CD14-positive monocyte (primary cell): ENCODE measurements at regions not wholly inside any gene's neighbourhood (a gene's known extent, or its start where the extent isn't known, plus 50 kb on each side); places are given as distances from the start of the nearest gene placed in this dataset.
"Not testable (repeated sequence)": the region's sequence is repeated elsewhere in the genome, so short reads cannot be mapped to it uniquely, and the experiment has no call there.

Source experiments
- DNase-seq, 3 donors: peaks; one replicate each; pipeline ENCODE4 v3.0.0-alpha.2; 2011 to 2022
- H2AFZ ChIP-seq: 2 replicates; pipeline ENCODE4 v1.6.0; 2012; ENCODE audit warnings: mild to moderate bottlenecking, low read depth, low read length, inconsistent platforms; ENCODE audit not compliant: insufficient read depth, poor library complexity, severe bottlenecking
- H3K27ac ChIP-seq, 2 donors: 1 replicate in 1 of 2; 2 replicates in 1 of 2; pipeline ENCODE4 v1.5.1; 2012 to 2013; ENCODE audit warnings: low read length in 2 of 2, control low read depth in 1 of 2, inconsistent platforms in 1 of 2, low read depth in 1 of 2, mild to moderate bottlenecking in 1 of 2
- H3K27me3 ChIP-seq, 2 donors: one replicate each; pipeline versions ENCODE4 v1.6.0 to v1.6.1; 2011 to 2013; ENCODE audit warnings: low read length in 2 of 2; ENCODE audit not compliant: control insufficient read depth in 2 of 2, insufficient read depth in 2 of 2
- H3K36me3 ChIP-seq, 2 donors: replicated peaks in 1 of 2; 1 replicate in 1 of 2; 2 replicates in 1 of 2; pipeline versions ENCODE4 v1.5.1 to v1.6.1; 2012 to 2013; ENCODE audit warnings: low read length in 2 of 2, control low read depth in 1 of 2, inconsistent platforms in 1 of 2, mild to moderate bottlenecking in 1 of 2; ENCODE audit not compliant: insufficient read depth in 2 of 2, control insufficient read depth in 1 of 2
- H3K4me1 ChIP-seq, 2 donors: 1 replicate in 1 of 2; 2 replicates in 1 of 2; pipeline versions ENCODE4 v1.5.1 to v1.6.1; 2012 to 2013; ENCODE audit warnings: low read length in 2 of 2, control low read depth in 1 of 2, inconsistent platforms in 1 of 2, mild to moderate bottlenecking in 1 of 2, moderate library complexity in 1 of 2; ENCODE audit not compliant: insufficient read depth in 2 of 2, control insufficient read depth in 1 of 2
- H3K4me2 ChIP-seq: replicated peaks from 2 replicates; pipeline ENCODE3; 2012; ENCODE audit warnings: low read length, moderate library complexity, mild to moderate bottlenecking; ENCODE audit not compliant: poor library complexity, severe bottlenecking; ENCODE audit errors: extremely low read depth
- H3K4me3 ChIP-seq, 3 experiments: fragments of 200-600 bp in 1 of 3; sonication (generic) in 1 of 3; replicated peaks in 1 of 3; 1 replicate in 2 of 3; 2 replicates in 1 of 3; pipeline ENCODE4 v1.5.1; 2011 to 2013; ENCODE audit warnings: low read length in 3 of 3, mild to moderate bottlenecking in 3 of 3, control low read depth in 2 of 3, low read depth in 2 of 3, inconsistent platforms in 1 of 3, moderate library complexity in 1 of 3
- H3K79me2 ChIP-seq: 2 replicates; pipeline ENCODE4 v1.6.0; 2012; ENCODE audit warnings: mild to moderate bottlenecking, control low read depth, inconsistent platforms, low read length, moderate library complexity; ENCODE audit not compliant: insufficient read depth
- H3K9ac ChIP-seq: 2 replicates; pipeline ENCODE4 v1.6.0; 2017; ENCODE audit warnings: low read length, mild to moderate bottlenecking; ENCODE audit not compliant: insufficient read depth, poor library complexity, severe bottlenecking
- H3K9me3 ChIP-seq, 2 donors: replicated peaks in 1 of 2; 1 replicate in 1 of 2; 2 replicates in 1 of 2; pipeline versions ENCODE4 v1.5.1 to v1.6.1; 2012 to 2013; ENCODE audit warnings: low read length in 2 of 2, control low read depth in 1 of 2; ENCODE audit not compliant: control insufficient read depth in 1 of 2, insufficient read depth in 1 of 2
- H4K20me1 ChIP-seq: 2 replicates; pipeline ENCODE4 v1.6.0; 2012; ENCODE audit warnings: mild to moderate bottlenecking, low read length, control low read depth, moderate library complexity; ENCODE audit not compliant: insufficient read depth
- H3K27ac Mint-ChIP-seq, 7 donors: one replicate each; pipeline ENCODE4 v1.8.0; 2020; ENCODE audit warnings: mild to moderate bottlenecking in 7 of 7, mixed read lengths in 7 of 7, moderate library complexity in 6 of 7, inconsistent platforms in 2 of 7
- H3K27me3 Mint-ChIP-seq, 3 donors: one replicate each; pipeline ENCODE4 v1.8.0; 2021 to 2022; ENCODE audit warnings: low read depth in 3 of 3, mild to moderate bottlenecking in 3 of 3, mixed read lengths in 3 of 3, moderate library complexity in 3 of 3, inconsistent platforms in 1 of 3
- H3K36me3 Mint-ChIP-seq, 2 donors: one replicate each; pipeline ENCODE4 v1.8.0; 2020; ENCODE audit warnings: mixed read lengths in 2 of 2, inconsistent platforms in 1 of 2, mild to moderate bottlenecking in 1 of 2
- H3K4me1 Mint-ChIP-seq: one replicate; pipeline ENCODE4 v1.8.0; 2020; ENCODE audit warnings: mild to moderate bottlenecking, mixed read lengths
- H3K4me3 Mint-ChIP-seq, 2 donors: one replicate each; pipeline ENCODE4 v1.8.0; 2020; ENCODE audit warnings: mild to moderate bottlenecking in 2 of 2, mixed read lengths in 2 of 2, moderate library complexity in 1 of 2
- H3K9me3 Mint-ChIP-seq, 7 donors: one replicate each; pipeline ENCODE4 v1.8.0; 2020 to 2022; ENCODE audit warnings: mixed read lengths in 7 of 7, mild to moderate bottlenecking in 6 of 7, moderate library complexity in 6 of 7, inconsistent platforms in 2 of 7
- WGBS: methylation state at CpG from one replicate; pipeline ENCODE4 v1.1.5; 2013; ENCODE audit warnings: missing lambda C conversion rate; ENCODE audit not compliant: insufficient coverage; 5-methylcytosine and 5-hydroxymethylcytosine counted together
- intact Hi-C, 2 donors: fragments of 100-400 bp; cut with micrococcal nuclease; formaldehyde crosslinking; loops; one replicate each; pipeline versions ENCODE4 v1.15.0 to v1.15.1; 2023
- TF ChIP-seq, protein P1 (sequence below): fragments of 200-600 bp; IDR thresholded peaks from one replicate; pipeline ENCODE4 v1.8.0; 2022; ENCODE audit warnings: antibody characterized with exemption, mild to moderate bottlenecking

DNA sequence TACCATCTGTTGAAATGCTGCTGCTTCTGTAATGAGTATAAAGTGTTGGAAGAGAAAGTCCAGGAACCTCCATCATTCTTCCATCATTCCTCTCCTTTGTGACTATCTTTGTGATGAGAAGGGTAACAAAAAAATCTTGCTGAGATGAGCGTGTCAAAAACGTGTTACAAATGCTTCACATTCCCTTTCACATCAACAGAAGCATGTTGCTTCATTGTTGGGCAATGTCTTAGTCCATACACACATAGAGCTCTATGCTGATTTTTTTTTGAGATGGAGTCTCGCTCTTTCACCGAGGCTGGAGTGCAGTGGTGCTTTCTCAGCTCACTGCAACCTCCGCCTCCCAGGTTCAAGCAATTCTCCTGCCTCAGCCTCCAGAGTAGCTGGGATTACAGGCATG, 114.1 kb upstream of the ESR1 start:
- Histone ChIP-seq H3K9me3 (no peaks in the 10 kb centered on the region), H2AFZ (no peak overlapping the region), H3K9ac (no peak overlapping the region), H3K4me2 (no peak overlapping the region), H3K4me3 (no peak overlapping the region), H3K36me3 (no peaks in the 10 kb centered on the region), H3K4me1 (peaks cover 19 to 20% of the 10 kb centered on the region in 2 donors), H3K27me3 (no peaks in the 10 kb centered on the region), H3K27ac (no peak overlapping the region), H3K79me2 (no peaks in the 10 kb centered on the region), H4K20me1 (no peaks in the 10 kb centered on the region)
- H3K27me3 Mint-ChIP-seq: peaks cover 0 to 5% (median 0%) of the 10 kb centered on the region in 3 donors
- TF ChIP-seq, protein P1, sequence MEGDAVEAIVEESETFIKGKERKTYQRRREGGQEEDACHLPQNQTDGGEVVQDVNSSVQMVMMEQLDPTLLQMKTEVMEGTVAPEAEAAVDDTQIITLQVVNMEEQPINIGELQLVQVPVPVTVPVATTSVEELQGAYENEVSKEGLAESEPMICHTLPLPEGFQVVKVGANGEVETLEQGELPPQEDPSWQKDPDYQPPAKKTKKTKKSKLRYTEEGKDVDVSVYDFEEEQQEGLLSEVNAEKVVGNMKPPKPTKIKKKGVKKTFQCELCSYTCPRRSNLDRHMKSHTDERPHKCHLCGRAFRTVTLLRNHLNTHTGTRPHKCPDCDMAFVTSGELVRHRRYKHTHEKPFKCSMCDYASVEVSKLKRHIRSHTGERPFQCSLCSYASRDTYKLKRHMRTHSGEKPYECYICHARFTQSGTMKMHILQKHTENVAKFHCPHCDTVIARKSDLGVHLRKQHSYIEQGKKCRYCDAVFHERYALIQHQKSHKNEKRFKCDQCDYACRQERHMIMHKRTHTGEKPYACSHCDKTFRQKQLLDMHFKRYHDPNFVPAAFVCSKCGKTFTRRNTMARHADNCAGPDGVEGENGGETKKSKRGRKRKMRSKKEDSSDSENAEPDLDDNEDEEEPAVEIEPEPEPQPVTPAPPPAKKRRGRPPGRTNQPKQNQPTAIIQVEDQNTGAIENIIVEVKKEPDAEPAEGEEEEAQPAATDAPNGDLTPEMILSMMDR: no peak
- H3K9me3 Mint-ChIP-seq: no peaks in the 10 kb centered on the region
- H3K4me1 Mint-ChIP-seq: peaks cover 16% of the 10 kb centered on the region
- no peaks in the 10 kb centered on the region for H3K36me3 Mint-ChIP-seq
- no peak overlapping the region for H3K4me3 Mint-ChIP-seq
- no peak for DNase-seq
- H3K27ac Mint-ChIP-seq: no peak overlapping the region
- 100% methylated on average over 2 of the region's 5 CpGs for WGBS
- intact Hi-C loops: no loop called here

DNA sequence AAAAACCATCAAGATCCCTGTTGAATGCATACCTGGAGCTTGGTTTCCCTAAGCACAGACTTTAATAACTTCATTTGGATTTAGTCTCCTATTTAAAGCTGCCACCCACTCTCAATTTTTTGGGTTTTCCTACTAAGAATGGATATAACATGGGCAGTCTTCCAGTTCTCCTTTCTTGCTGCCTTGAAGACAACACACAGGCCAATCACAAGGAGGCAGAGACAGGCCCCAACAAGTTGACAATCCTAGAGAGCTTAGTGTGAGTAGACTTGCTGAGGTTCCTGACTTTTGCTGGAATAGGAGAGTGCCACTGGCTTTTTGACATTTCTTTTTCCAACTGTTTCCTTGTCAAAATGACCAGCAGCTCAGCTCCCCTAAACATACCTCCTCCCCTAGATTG, 112.3 kb upstream of the ESR1 start:
- DNase-seq: no peak
- TF ChIP-seq, protein P1: no peak
- Mint-ChIP-seq H3K4me3 (no peak overlapping the region), H3K4me1 (peaks cover 12% of the 10 kb centered on the region), H3K27ac (no peak overlapping the region), H3K27me3 (peaks cover 0 to 3% (median 1%) of the 10 kb centered on the region in 3 donors), H3K9me3 (no peaks in the 10 kb centered on the region), H3K36me3 (no peaks in the 10 kb centered on the region)
- H3K27me3 ChIP-seq: no peaks in the 10 kb centered on the region
- intact Hi-C loops: no loop called here
- no peak overlapping the region for H3K4me2 ChIP-seq
- no peak overlapping the region for H2AFZ ChIP-seq
- H3K4me3 ChIP-seq: no peak overlapping the region
- no peak overlapping the region for H3K27ac ChIP-seq
- H3K9ac ChIP-seq: no peak overlapping the region
- peaks cover 14 to 15% of the 10 kb centered on the region in 2 donors for H3K4me1 ChIP-seq
- H3K36me3 ChIP-seq: no peaks in the 10 kb centered on the region
- no peaks in the 10 kb centered on the region for H3K9me3 ChIP-seq
- no peaks in the 10 kb centered on the region for H3K79me2 ChIP-seq
- H4K20me1 ChIP-seq: no peaks in the 10 kb centered on the region

GRCh38 chr6:151696302-151696701, 111.2 kb upstream of the ESR1 start:
- no CpG with 5 or more reads among the region's 4 CpGs for WGBS
- H3K9me3 ChIP-seq, H3K36me3 Mint-ChIP-seq, H3K27ac ChIP-seq, H3K27me3 ChIP-seq, H3K4me3 ChIP-seq, H3K4me1 Mint-ChIP-seq, H2AFZ ChIP-seq, H3K4me1 ChIP-seq, H3K27ac Mint-ChIP-seq, H3K9ac ChIP-seq, DNase-seq, H3K27me3 Mint-ChIP-seq, H3K4me3 Mint-ChIP-seq, H3K9me3 Mint-ChIP-seq, H3K79me2 ChIP-seq, H4K20me1 ChIP-seq, H3K4me2 ChIP-seq, H3K36me3 ChIP-seq, intact Hi-C loops: not testable (repeated sequence)
